IPS-NIHi7 (cell line): ENCODE measurements at regions not wholly inside any gene's neighbourhood (a gene's known extent, or its start where the extent isn't known, plus 50 kb on each side); places are given as distances from the start of the nearest gene placed in this dataset.

Source experiments
- DNase-seq: peaks from one replicate; pipeline ENCODE4 v3.0.0; 2012; ENCODE audit warnings: mixed read lengths; ENCODE audit errors: extremely low spot score

- no peak for DNase-seq
Measured at GRCh38 chr1:209062081-209062620, 521.4 kb upstream of the CAMK1G start.

DNA sequence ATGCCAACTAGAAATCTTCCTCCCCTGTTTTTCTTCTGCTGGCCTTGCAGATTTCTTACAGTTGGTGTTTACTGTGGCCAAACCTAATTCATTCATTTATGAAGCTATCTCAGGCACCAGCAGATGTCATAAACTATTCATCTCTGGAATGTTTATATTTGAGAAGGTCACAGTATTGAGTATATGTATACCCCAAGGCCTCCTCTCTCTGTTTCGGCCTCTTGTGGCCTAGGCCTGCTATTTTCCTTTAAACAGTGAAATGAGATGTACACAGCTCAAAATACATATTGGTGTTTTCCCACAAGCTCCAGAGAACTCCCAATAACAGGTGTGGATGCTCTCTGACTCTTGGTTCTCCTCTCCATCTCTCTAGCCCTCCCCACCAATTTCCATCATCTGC lies 520.7 kb upstream of the CAMK1G start:
- no peak for DNase-seq

DNA sequence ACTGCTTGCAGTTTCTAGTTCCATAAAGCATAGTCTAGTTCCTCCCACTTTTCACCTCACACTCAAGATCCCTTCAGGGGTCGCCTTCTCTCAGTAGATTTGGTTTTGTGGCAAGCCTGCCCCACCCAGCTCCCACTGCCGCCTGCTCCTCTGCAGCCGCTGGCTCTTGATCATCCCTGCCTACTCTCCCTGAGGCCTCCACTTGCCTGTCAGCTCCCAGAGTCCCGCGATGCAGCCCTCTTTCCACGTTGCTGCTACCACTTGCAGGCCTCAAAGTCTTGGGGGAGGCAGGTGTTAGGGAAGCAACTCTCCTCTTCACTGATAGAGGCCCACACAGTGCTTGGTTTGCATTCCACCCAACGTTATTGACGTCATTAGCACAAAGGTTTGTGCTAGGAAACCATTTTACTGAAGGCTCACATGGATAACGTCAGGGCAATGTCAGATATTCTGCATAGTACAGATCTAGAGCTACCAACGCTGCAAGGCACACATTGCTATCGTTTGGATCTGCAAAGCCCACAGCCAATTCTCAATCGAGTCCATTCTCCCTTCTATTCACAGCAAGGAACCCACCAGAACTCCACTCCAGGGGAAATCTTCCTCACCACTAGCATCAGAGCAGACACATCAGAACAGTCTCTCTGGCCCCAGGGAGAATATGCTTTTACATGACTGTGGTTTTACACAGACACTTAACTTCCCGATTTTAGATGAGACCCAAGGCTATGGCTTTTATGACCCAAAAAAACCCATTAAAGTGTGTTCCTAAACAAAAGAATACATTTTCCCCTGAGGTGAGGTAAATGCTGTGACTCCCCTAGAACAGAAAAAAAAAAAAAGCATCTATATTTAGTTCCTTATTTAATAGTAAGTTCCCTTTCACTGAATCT lies 519.5 kb upstream of the CAMK1G start:
- DNase-seq: no peak

DNA sequence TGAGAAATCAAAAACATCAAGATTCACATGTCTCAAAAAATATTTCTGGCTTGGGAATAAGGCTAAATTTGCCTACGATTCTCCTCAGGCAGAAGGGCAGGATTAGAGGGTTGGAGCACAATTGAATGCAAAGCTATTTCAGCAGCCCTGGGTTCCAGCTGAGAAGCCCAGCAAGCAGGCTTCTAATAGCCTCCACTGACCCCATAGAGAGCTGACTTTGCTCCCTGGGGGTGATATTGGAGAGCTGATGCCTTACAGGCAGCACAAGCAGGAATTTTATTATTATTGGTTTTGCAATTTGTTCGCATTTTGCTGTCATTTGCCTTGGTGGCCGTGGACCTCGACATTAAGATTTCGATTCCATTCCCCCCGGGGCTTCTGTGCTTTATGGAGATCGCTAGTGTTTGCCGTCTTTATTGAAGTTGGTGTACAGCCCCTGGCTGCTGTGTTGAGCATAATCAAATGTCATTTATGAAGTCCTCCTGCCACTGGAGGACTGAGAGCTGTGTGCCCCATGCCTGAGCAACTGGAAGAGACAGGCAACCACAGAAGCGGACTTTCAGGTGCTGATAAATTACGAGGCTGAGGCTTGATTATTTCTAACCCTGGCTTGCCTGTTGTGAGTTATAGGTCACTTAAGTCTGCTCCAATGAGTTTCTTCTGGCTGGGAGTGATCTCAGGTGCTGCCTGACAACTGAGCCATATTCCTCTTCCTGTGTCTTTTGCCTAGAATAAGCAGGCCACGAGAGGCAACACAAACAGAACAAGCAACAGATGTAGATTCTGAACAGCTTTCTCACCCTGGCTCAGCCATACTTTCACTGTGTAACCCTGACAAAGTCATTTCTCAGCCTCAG lies 518.4 kb upstream of the CAMK1G start:
- peak; percentile 33 for DNase-seq

DNA sequence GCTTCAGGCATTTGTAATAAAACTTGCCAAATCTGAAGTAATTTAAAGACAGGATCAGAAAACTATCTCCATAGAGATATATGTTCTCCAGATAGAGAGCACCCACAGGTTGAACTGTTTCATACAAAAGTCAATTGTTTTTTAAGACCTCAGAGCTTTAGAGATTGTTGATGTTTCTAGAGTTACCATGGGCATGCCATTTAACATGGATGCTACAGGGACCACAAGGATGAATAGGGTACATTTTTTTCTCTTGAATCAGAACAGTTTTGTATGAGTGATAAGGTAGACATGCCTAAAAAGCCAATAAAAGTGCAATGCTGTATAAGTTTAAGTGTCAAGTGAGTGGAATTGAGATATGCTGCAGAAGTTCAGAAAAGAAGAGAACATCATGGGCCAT lies 511.0 kb upstream of the CAMK1G start:
- no peak for DNase-seq

GRCh38 chr1:209073879-209074278 lies 509.6 kb upstream of the CAMK1G start:
- DNase-seq: no peak

DNA sequence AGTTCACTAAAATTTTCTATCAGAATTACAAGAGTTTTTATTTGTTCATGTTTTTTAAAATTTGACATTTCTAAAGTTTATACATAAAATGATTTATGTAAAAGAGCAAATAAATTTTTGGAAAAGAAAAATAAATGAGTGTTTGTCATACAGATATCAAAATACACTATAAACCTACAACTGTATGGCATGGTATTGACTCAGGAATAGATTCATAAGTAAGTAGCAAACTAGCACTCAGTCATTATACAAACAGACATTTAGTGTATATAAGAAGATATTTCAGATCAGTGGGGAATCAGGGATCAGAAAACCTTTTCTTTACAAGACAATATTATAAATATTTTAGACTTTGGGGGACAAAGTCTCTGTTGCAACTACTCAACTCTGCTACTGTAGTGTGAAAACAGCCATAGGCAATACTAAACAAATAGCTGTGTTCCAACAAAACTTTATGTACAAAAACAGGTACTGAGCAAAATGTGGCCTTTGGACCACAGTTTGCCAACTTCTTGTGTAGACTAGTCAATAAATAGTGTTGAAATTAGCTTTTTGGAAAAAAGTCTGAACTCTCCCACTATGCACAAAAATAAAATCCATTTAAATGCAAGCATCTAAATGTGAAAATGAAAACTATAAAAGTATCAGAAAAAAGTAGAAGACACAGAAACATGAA lies 508.8 kb upstream of the CAMK1G start:
- DNase-seq: no peak

DNA sequence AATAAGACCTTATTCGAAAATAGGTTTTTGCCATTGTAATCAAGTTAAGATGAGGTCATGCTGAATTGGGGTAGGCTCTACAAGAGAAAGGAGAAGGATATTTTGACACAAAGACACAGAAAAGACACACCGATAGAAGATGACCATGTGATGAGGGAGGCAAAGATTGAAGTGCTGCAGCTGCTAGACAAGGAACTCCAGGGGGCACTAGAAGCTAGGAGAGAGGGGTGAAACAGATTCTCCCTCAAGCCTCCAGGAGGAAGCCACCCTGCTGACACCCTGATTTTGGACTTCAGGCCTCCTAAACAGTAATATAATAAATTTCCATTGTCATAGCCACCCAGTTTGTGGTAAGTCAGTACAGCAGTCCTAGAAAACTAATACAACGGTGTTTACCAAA lies 506.8 kb upstream of the CAMK1G start:
- peak; percentile 39 for DNase-seq

DNA sequence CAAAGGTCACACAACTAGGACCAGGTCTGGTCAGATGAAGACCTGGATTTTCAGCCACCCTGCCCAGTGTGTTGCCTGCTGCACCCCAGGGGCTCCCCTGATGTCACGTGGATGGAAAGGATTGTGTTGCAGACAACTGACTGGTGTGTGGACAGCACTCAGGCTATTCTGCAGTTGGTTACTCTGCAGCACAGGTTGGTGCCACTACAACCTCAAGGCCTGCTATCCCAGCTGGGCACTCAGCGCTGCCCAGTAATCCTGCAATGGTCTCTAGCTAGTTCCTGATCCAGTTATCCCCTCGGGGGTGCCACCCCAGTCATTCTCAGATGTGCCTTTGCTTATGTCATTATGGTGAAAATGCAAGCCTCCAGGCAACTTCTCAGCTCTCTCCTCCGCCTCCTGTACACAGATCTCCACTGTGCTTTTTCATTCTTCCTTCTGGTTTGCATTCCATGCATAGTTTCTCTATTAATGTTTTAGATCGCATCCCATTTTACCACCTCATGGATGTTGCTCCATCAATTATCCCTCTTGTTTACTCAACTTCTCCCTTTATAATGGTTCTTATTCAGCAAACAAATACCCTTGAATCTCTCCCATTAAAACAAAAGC lies 503.2 kb upstream of the CAMK1G start:
- DNase-seq: peak; percentile 20

DNA sequence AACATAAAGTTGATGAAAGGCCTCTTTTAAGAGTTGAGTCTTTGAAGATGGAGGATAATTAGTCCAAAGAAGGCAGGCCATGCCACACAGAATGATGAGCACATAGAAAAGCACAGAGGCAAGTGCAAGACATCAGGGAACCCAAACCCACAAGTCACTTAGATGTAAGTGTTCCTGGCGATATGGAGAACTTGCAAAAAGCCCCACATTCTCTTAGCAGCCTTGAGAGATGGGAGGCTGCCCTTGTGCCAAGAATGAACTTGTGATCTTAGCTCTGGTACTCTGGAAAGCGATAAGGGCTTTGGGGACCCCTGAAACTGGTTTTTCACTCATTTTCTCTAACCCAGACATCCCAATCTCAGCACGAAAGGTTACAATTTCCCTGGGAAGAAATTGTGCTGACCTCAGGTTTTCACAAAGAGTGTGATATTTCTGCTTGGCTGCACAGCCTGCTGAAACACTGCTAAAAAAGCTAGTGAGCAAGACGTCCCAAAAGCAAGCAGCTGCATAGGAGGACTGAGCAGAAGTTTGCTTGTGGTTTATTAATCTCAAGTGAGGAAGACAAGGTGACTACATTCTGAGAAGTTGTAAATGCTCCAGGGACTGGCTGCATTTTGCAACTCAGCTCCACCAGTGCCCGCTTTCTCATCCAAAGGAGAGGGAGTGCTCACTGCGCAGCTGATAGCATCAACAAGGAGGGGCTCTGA lies 496.9 kb upstream of the CAMK1G start:
- DNase-seq: no peak

GRCh38 chr1:209094384-209094783 lies 489.1 kb upstream of the CAMK1G start:
- DNase-seq: peak; percentile 46

DNA sequence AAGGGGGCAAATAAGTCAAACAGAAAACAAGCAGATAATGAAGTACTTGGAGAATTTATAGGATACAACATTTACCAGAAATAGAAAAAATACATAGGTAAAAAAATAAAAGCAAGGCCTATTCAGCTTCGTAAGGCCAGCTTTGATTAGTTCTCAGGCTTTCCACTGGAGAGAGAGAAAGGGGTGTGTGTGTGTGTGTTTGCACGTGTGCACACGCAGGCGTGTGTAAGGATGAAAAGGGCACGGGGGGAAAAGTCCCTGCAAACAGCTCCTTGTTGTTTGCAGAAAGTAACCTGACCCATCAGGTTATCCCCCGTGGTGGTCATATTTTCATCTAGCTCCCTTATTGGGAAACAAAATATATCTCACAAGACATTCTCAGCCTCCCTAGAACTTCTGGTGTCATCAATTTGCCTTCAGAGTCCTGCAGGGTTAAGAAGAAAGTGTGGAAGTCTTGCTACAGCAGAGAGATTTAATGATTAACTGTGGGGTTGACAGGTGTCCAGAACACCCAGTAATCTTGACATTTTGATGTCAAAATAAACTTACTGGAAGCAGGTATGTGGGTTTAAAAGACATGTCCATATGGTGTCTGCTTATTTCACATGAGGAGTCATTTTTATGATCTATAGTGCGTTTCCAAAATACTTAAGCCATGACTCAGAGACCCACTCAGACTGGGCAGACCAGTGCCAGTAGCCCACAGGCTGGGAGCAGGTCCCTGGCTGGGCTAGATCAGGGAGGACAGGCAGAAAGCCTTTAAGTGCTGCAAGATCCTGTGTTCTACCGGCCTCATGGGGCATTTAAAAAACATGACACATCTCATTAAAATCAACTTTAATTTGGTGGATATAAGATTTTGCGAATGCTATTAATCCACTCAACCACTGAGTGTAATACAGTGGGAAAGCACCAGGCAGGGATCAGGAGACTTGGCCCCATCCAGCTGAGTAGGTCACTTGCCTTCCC lies 487.6 kb upstream of the CAMK1G start:
- DNase-seq: no peak

GRCh38 chr1:209100460-209100859 lies 483.1 kb upstream of the CAMK1G start:
- no peak for DNase-seq

DNA sequence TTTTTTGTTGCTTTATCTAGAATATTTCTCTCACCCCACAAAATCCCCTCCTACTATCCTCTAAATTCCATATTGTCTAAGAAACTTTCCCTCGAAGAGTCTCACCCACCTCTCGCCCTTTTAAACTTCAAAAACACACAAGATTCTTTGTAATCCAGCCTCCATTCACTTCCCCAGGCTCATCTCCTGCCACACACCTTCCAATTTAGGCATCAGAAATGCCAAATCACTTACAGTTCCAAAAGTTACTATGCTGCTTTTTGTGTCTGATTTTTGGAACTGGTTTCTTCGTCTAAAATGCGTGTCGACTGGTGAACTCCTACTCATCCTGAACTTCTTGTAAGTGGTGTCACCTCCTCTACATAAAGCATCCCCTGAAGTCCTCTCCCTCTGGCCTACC lies 482.4 kb upstream of the CAMK1G start:
- DNase-seq: no peak

DNA sequence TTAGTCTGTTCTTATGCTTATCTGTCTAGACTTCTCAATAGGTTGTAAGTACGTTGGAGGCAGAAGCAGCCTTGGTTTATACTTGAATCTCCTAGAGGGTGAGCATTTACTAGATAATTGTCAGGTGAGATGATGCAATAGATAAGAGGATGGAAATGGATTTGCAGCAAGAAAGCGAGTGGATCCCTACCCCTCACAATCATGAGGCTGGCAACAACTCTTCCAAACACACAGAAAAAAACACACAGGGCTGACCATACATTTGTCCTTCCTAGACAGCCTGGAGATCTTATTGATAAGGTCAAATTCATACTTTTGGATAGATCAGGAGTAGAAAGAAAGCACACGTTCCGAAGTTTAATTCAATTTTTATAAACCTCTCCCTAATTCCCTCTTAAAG lies 481.4 kb upstream of the CAMK1G start:
- no peak for DNase-seq

DNA sequence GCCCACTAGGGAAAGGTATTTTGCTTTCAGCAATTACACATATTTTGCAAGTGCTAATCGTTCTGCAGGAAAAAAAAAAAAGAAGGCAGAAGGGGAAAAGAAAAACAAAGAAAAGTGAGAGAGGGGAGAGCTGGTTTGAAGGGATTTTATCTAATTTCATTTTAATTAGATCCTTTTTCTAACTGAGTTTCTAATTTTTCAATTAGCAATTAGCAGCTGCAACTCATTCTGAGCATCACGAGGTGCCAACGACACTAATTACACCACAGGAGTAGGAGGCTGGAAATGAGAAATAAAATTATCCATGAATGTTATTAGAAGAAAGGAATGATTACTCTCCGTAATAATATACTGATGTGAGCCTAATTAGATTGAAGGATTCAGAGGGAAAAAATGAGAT lies 481.0 kb upstream of the CAMK1G start:
- DNase-seq: no peak

DNA sequence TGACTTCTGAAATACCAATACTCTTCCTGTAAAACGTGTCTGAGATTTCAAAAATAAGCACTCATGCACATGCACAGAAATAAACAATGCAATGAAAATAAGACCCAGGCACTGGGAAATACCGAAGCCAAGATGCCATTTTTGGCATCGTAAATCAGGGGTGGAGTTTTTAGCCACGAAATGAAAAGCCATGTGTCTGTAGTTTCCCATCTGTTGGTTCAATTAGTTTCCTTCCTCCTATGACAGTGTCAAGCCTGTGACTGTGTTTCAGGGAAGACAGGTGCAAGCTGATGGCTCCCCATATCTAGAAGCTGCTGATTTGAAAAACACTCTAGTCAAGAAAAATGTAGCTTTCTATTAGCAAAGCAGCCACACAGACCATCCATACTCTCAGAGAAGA lies 480.4 kb upstream of the CAMK1G start:
- DNase-seq: no peak

GRCh38 chr1:209104646-209105045 lies 478.9 kb upstream of the CAMK1G start:
- DNase-seq: no peak

DNA sequence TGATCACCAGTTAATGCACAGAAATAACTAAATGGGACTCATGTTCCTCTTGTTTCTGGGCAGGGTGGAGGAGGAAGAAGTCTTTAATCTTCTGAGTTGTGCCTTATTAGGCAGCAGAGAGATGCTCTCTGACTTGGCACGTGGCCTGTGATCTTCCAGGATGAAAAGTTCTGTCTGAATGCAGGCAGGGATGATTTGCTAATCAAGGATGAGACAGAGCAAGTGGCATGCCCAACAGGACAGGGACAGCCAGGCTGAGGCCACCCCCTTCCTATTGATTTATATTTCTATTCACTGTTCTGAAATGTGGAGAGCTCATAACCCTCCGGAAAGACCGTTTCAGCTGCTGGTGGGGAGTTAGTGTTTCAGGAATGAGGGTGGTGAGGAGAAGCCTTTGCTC lies 477.8 kb upstream of the CAMK1G start:
- DNase-seq: no peak

DNA sequence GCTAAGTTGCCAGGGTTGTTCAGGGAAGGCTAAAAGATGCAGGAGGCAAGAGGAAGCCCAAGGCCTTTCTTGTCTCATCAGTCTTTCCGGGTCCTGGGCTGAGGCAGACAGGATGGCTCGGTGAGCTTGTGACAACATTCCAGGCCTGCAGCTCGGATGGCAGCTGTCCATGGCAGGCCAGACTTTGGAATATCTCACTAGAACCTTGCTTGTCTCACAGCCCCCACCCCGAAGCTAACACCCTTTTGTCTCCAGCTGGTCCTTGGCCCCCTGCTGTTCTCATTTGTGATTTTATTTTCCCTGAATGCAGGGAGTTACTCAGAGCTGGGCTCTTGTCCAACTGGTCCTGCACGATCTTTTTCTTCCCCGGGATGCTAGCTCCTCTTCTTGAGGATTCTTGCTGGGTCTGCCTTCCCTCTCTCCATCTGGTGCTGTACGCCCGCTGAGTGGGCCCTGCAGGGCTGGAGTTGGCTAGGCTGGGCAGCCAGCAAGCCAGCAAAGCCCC lies 477.2 kb upstream of the CAMK1G start:
- peak; percentile 31 for DNase-seq
